ENCODE measurements at regions not wholly inside any gene's neighbourhood (a gene's known extent, or its start where the extent isn't known, plus 50 kb on each side); places are given as distances from the start of the nearest gene placed in this dataset.

DNA sequence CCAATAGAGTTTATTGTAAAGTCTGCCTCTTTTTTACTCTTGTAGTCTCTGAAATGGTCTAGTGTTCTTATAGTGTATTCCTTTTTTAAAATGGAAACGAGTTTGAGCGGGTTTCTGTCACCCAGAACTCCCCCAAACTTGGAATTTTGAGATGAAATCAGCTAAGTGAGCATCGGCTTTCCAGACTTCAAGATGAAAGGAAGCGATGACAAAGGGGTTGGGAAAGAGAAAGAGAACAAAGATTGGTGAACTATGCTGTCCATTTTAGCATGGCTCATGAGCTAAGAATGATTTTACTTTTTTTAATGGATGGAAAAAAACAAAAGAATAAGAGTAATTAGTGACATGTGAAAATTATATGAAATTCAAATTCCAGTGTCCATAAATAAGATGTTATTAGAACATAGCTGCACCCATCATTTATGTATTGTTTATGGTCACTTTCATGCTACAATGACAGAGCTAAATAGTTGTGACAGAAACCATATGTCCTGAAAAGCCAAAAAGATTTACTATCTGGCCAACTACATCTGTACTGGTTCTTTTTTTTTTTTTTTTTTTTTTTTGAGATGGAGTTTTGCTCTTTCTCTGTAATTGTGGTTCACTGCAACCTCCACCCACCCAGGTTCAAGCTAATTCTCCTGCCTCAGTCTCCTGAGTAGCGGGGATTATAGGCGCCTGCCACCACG, 52.7 kb upstream of the PDZRN3 start:
- DNase-seq (ENCODE audit: low spot score) = no peak
- Histone ChIP-seq H3K4me1 (ENCODE audit: insufficient read depth, low read length, poor library complexity, severe bottlenecking) (no peaks in the 10 kb centered on the region), H3K4me3 (ENCODE audit: low read depth, low read length, poor library complexity, severe bottlenecking) (no peak overlapping the region), H3K27ac (ENCODE audit: low read depth, low read length, poor library complexity, severe bottlenecking) (no peak overlapping the region), H3K9me3 (ENCODE audit: low read depth, low read length, poor library complexity, severe bottlenecking) (no peaks in the 10 kb centered on the region), H3K36me3 (ENCODE audit: insufficient read depth, low read length, poor library complexity, severe bottlenecking) (no peaks in the 10 kb centered on the region), H3K27me3 (replicated peaks; ENCODE audit: insufficient read depth, low read depth, low read length, poor library complexity) (no peaks in the 10 kb centered on the region)
- CTCF ChIA-PET = no interaction called here
- intact Hi-C loops (cut with micrococcal nuclease; ENCODE audit: unreplicated experiment) = no loop called here
- no TSS peak for BruUV-seq (replicated peaks)
- POLR2A ChIA-PET (ENCODE audit: low non-redundant PET) = no interaction called here
- no peak for TF ChIP-seq EZH2 (IDR thresholded peaks at IDR 0.05; ENCODE audit: borderline replicate concordance, low read depth, low read length, poor library complexity, severe bottlenecking)
